H9 (cell line): ENCODE measurements at regions not wholly inside any gene's neighbourhood (a gene's known extent, or its start where the extent isn't known, plus 50 kb on each side); places are given as distances from the start of the nearest gene placed in this dataset.

Source experiments
- DNase-seq: peaks from one replicate; pipeline ENCODE4 v3.0.0-alpha.2; 2017
- H2AFZ ChIP-seq: one replicate; pipeline ENCODE4 v1.6.1; 2013; ENCODE audit warnings: mild to moderate bottlenecking, low read length, control low read depth, moderate library complexity
- H2AK5ac ChIP-seq: 2 replicates; pipeline ENCODE4 v1.6.1; 2013; ENCODE audit warnings: low read length, control low read depth, mixed read lengths; ENCODE audit not compliant: insufficient read length
- H2BK120ac ChIP-seq: one replicate; pipeline ENCODE4 v1.6.1; 2013; ENCODE audit warnings: low read depth, mild to moderate bottlenecking, low read length, control low read depth, inconsistent platforms; ENCODE audit not compliant: poor library complexity, severe bottlenecking
- H2BK12ac ChIP-seq: 2 replicates; pipeline ENCODE4 v1.6.1; 2013; ENCODE audit warnings: low read length, control low read depth, mixed read lengths, low read depth; ENCODE audit not compliant: insufficient read length
- H2BK15ac ChIP-seq: 2 replicates; pipeline ENCODE4 v1.6.1; 2013; ENCODE audit warnings: low read depth, low read length, control low read depth
- H2BK20ac ChIP-seq: one replicate; pipeline ENCODE4 v1.6.1; 2013; ENCODE audit warnings: low read depth, mild to moderate bottlenecking, low read length, control low read depth, inconsistent platforms; ENCODE audit not compliant: poor library complexity, severe bottlenecking
- H2BK5ac ChIP-seq: 2 replicates; pipeline ENCODE4 v1.6.1; 2013; ENCODE audit warnings: low read length, control low read depth, mixed read lengths; ENCODE audit not compliant: insufficient read length
- H3K14ac ChIP-seq: 2 replicates; pipeline ENCODE4 v1.6.1; 2013; ENCODE audit warnings: low read length, control low read depth; ENCODE audit not compliant: insufficient read depth
- H3K18ac ChIP-seq: 2 replicates; pipeline ENCODE4 v1.6.1; 2013; ENCODE audit warnings: low read depth, mild to moderate bottlenecking, mixed read lengths, low read length, control low read depth; ENCODE audit not compliant: insufficient read length
- H3K23ac ChIP-seq: 2 replicates; pipeline ENCODE4 v1.6.1; 2013; ENCODE audit warnings: low read length, control low read depth, mixed read lengths, low read depth; ENCODE audit not compliant: insufficient read length
- H3K23me2 ChIP-seq: 2 replicates; pipeline ENCODE4 v1.6.1; 2013; ENCODE audit warnings: low read depth, mild to moderate bottlenecking, mixed read lengths, low read length, control low read depth; ENCODE audit not compliant: insufficient read length, poor library complexity, severe bottlenecking
- H3K27ac ChIP-seq: 2 replicates; pipeline ENCODE4 v1.5.1; 2013; ENCODE audit warnings: low read length, control low read depth, mixed read lengths, low read depth; ENCODE audit not compliant: insufficient read length
- H3K27me3 ChIP-seq: 2 replicates; pipeline ENCODE4 v1.6.1; 2013; ENCODE audit warnings: low read length, control low read depth, inconsistent platforms; ENCODE audit not compliant: insufficient read depth
- H3K4ac ChIP-seq: 2 replicates; pipeline ENCODE4 v1.6.1; 2013; ENCODE audit warnings: low read depth, mild to moderate bottlenecking, control low read depth, inconsistent platforms, low read length, moderate library complexity
- H3K4me1 ChIP-seq: 2 replicates; pipeline ENCODE4 v1.6.1; 2013; ENCODE audit warnings: low read length, control low read depth, inconsistent platforms; ENCODE audit not compliant: insufficient read depth
- H3K4me2 ChIP-seq: 2 replicates; pipeline ENCODE4 v1.6.1; 2013; ENCODE audit warnings: low read length, control low read depth, mixed read lengths; ENCODE audit not compliant: insufficient read length, insufficient read depth
- H3K56ac ChIP-seq: 2 replicates; pipeline ENCODE4 v1.6.1; 2013; ENCODE audit warnings: low read depth, mild to moderate bottlenecking, mixed read lengths, low read length, control low read depth; ENCODE audit not compliant: insufficient read length
- H3K79me1 ChIP-seq: 2 replicates; pipeline ENCODE4 v1.6.1; 2013; ENCODE audit warnings: low read depth, mild to moderate bottlenecking, moderate library complexity, low read length, control low read depth, inconsistent platforms; ENCODE audit not compliant: insufficient read depth, poor library complexity, severe bottlenecking
- H3K79me2 ChIP-seq: 2 replicates; pipeline ENCODE4 v1.6.1; 2013; ENCODE audit warnings: low read length, control low read depth, inconsistent platforms; ENCODE audit not compliant: insufficient read depth
- H3K9ac ChIP-seq: 2 replicates; pipeline ENCODE4 v1.6.1; 2013; ENCODE audit warnings: low read length, control low read depth, mixed read lengths; ENCODE audit not compliant: insufficient read length; ENCODE audit errors: extremely low read depth
- H3K9me3 ChIP-seq: one replicate; pipeline ENCODE4 v1.6.1; 2013; ENCODE audit warnings: low read depth, low read length, inconsistent platforms; ENCODE audit not compliant: control insufficient read depth
- H3T11ph ChIP-seq: one replicate; pipeline ENCODE4 v1.6.1; 2013; ENCODE audit warnings: mild to moderate bottlenecking, low read length, control low read depth, inconsistent platforms
- H4K20me1 ChIP-seq: one replicate; pipeline ENCODE4 v1.6.1; 2013; ENCODE audit not compliant: control insufficient read depth, insufficient read length, insufficient read depth
- H4K5ac ChIP-seq: 2 replicates; pipeline ENCODE4 v1.6.1; 2013; ENCODE audit warnings: low read depth, mild to moderate bottlenecking, mixed read lengths, low read length, control low read depth; ENCODE audit not compliant: insufficient read length
- H4K8ac ChIP-seq: replicated peaks from 2 replicates; pipeline ENCODE4 v1.6.1; 2013; ENCODE audit warnings: low read length, control low read depth, mixed read lengths, low read depth; ENCODE audit not compliant: insufficient read length
- H4K91ac ChIP-seq: 2 replicates; pipeline ENCODE4 v1.6.1; 2013; ENCODE audit warnings: low read depth, mild to moderate bottlenecking, moderate library complexity, mixed read lengths, low read length, control low read depth; ENCODE audit not compliant: insufficient read length
- H3K27ac Mint-ChIP-seq, 3 experiments: 2 replicates in 2 of 3; 3 replicates in 1 of 3; pipeline ENCODE4 v1.8.0; 2020 to 2021; ENCODE audit warnings: mixed read lengths in 3 of 3, mild to moderate bottlenecking in 1 of 3, moderate library complexity in 1 of 3
- H3K27me3 Mint-ChIP-seq: 2 replicates; pipeline ENCODE4 v1.8.0; 2021; ENCODE audit warnings: low read depth, mild to moderate bottlenecking, moderate library complexity, mixed read lengths
- H3K36me3 Mint-ChIP-seq, 3 experiments: 2 replicates in 2 of 3; 3 replicates in 1 of 3; pipeline ENCODE4 v1.8.0; 2020 to 2021; ENCODE audit warnings: low read depth in 3 of 3, mixed read lengths in 3 of 3; ENCODE audit not compliant: insufficient read depth in 1 of 3
- H3K4me1 Mint-ChIP-seq, 2 experiments: 2 replicates each; pipeline ENCODE4 v1.8.0; 2020; ENCODE audit warnings: mixed read lengths in 2 of 2
- H3K4me3 Mint-ChIP-seq, 2 experiments: 2 replicates in 1 of 2; 3 replicates in 1 of 2; pipeline ENCODE4 v1.8.0; 2020 to 2021; ENCODE audit warnings: mild to moderate bottlenecking in 2 of 2, mixed read lengths in 2 of 2, moderate library complexity in 1 of 2
- H3K9me3 Mint-ChIP-seq, 2 experiments: 2 replicates in 1 of 2; 3 replicates in 1 of 2; pipeline ENCODE4 v1.8.0; 2020; ENCODE audit warnings: mild to moderate bottlenecking in 2 of 2, mixed read lengths in 2 of 2, moderate library complexity in 1 of 2
- CTCF ChIP-seq: fragments of 200-600 bp; sonication (generic); conservative IDR thresholded peaks from 3 replicates; pipeline ENCODE4 v1.8.0; 2021; ENCODE audit warnings: antibody characterized with exemption, mild to moderate bottlenecking
- WGBS: extraction: QIAGEN DNeasy Blood & Tissue Kit; methylation state at CpG from one replicate; pipeline ENCODE4 v1.1.7; 2013; ENCODE audit warnings: missing lambda C conversion rate, low lambda C conversion rate, mixed read lengths; ENCODE audit not compliant: insufficient read length; ENCODE audit errors: extremely low coverage; 5-methylcytosine and 5-hydroxymethylcytosine counted together

- no peaks in the 10 kb centered on the region for H3K79me1 ChIP-seq
- H3K27ac ChIP-seq: no peak overlapping the region
- H3K18ac ChIP-seq: no peak overlapping the region
- no peak for DNase-seq
- H4K5ac ChIP-seq: no peak overlapping the region
- H3K9me3 ChIP-seq: no peaks in the 10 kb centered on the region
- Mint-ChIP-seq H3K4me1 (0 out of 4 replicates have a peak, but pooled peaks cover 0 to 3% of the 10 kb centered on the region in 2 experiments), H3K4me3 (no peak overlapping the region), H3K9me3 (peaks cover under 1 to 6% of the 10 kb centered on the region in 2 experiments; a peak in 2 of 5 replicates), H3K36me3 (no peaks in the 10 kb centered on the region), H3K27ac (no peak overlapping the region), H3K27me3 (peaks cover 3% of the 10 kb centered on the region)
- H2BK12ac ChIP-seq: no peak overlapping the region
- no peaks in the 10 kb centered on the region for H3K4me1 ChIP-seq
- H2BK20ac ChIP-seq: no peak overlapping the region
- H2BK120ac ChIP-seq: no peak overlapping the region
- H4K8ac ChIP-seq: no peak overlapping the region
- no peaks in the 10 kb centered on the region for H3K79me2 ChIP-seq
- no peak overlapping the region for H2AFZ ChIP-seq
- H2BK5ac ChIP-seq: no peak overlapping the region
- no peaks in the 10 kb centered on the region for H3K23me2 ChIP-seq
- no peak for TF ChIP-seq CTCF
- no CpG with 5 or more reads among the region's 14 CpGs for WGBS
- no peak overlapping the region for H3K4ac ChIP-seq
- H3T11ph ChIP-seq: no peak overlapping the region
- no peaks in the 10 kb centered on the region for H3K27me3 ChIP-seq
- no peak overlapping the region for H2AK5ac ChIP-seq
- H2BK15ac ChIP-seq: no peak overlapping the region
- no peak overlapping the region for H3K56ac ChIP-seq
- H3K9ac ChIP-seq: no peak overlapping the region
- no peak overlapping the region for H3K14ac ChIP-seq
- no peak overlapping the region for H4K91ac ChIP-seq
- H3K23ac ChIP-seq: no peak overlapping the region
- H3K4me2 ChIP-seq: no peak overlapping the region
- H4K20me1 ChIP-seq: no peaks in the 10 kb centered on the region
These were observed 133.5 kb downstream of the TFCP2L1 start for GRCh38 chr2:121151311-121152109.
